HG02943 (cell line): ENCODE measurements at regions not wholly inside any gene's neighbourhood (a gene's known extent, or its start where the extent isn't known, plus 50 kb on each side); places are given as distances from the start of the nearest gene placed in this dataset.

ENCODE experiments used
- ATAC-seq: cut with Tn5 transposase; IDR thresholded peaks from one replicate; pipeline ENCODE4 v1.9.1; 2021; ENCODE audit warnings: mild to moderate bottlenecking, low read depth, moderate library complexity; ENCODE audit not compliant: unreplicated experiment

GRCh38 chr14:65926935-65927700, 514.6 kb downstream of the FUT8 start:
- no peak for ATAC-seq

DNA sequence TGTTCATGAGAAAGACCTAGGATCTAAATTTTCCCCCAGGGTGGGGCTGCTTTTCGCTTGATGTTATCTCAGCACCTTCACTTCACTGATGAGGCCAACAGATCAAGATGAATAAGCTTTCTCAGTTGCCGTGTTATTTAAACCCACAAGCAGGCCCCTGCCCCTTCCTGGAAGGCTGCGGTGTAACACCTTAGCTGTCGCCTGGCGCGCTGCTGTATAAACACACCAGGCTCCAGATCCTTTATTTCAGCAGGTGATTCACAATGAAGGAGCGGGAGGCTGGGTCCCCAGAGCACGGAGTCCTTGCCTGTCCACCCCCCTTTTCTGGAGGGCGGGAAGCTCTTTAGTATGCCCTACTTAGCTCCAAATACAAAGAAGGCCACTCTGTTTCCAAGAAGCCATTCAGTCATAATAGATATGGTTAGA, 515.4 kb downstream of the FUT8 start:
- no peak for ATAC-seq

- no peak for ATAC-seq
Observed at GRCh38 chr14:65928995-65929394, 516.5 kb downstream of the FUT8 start.

DNA sequence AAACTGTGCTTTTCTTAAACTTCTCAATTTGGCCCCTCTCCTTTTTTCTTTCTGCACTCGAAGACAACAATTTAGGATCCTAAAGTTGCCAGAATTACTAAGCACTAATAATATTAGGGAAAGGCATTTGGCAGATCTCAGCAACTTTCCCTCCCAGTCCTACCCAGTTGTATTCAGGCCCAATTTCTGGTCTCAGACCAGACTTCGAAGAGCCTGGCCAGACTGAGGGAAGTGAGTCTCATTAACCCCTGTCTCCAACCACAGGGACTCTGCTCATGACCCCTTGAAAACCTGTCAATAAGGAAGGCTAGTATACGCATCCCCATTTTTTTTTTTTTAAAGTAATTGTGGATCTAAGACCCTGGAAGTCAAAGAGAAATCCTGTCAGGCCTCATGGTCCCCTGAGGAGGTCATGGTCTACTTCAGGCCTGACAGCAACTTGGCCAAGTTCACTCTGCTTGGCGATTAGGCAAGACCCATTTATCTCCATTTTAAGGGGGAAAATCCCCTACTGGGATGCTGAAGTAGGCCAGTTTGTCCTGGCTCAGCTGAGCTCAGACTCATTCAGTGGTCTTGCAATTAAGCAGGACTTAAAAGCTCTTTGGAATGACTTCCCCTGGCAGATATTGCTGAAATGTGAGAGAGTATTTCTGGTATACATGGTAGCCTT, 521.0 kb downstream of the FUT8 start:
- ATAC-seq = no peak

DNA sequence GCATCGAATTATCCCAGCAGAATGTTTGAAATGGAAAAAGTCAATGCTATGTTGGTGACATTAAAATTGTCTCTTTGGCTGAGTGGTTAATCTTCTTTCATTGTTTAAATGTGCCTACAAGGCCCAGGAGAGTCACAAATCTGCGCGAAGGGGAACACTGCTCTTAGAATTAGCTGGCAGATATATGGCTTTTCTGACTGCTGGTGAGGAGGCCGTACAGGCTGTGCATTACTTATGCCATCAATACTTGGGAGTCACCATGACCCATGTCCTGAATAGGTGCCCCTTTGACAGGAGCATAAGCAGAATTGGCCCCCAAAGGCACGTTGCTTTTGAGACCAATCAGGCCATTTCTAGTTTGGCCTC, 521.5 kb downstream of the FUT8 start:
- no peak for ATAC-seq

GRCh38 chr14:65936342-65936975, 523.9 kb downstream of the FUT8 start:
- no peak for ATAC-seq

- ATAC-seq = no peak
Observed at GRCh38 chr14:65937079-65937959, 524.8 kb downstream of the FUT8 start.

GRCh38 chr14:65937960-65938316, 525.4 kb downstream of the FUT8 start:
- no peak for ATAC-seq

GRCh38 chr14:65938738-65939137, 526.2 kb downstream of the FUT8 start:
- no peak for ATAC-seq

DNA sequence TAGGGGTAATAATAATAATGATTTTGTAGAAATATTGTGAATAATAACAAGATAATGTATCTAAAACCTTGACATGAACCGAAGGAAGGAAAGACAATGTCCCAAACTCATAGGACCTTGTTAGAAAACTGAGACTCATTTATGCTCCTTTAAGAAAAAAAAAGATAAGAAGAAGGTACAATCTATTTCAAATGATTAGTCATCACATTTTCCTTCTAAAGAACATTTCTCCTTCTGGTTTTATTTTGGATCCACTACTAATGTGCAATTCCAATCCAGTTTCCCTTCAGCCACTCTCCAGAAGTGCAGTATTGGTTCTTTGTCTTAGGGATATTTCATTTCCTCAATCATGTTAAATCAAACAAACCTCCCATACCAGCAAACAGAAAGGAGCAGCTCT, 526.7 kb downstream of the FUT8 start:
- no peak for ATAC-seq

GRCh38 chr14:65940056-65940735, 527.7 kb downstream of the FUT8 start:
- no peak for ATAC-seq

- ATAC-seq = no peak
Observed at GRCh38 chr14:65941091-65941490, 528.6 kb downstream of the FUT8 start.

DNA sequence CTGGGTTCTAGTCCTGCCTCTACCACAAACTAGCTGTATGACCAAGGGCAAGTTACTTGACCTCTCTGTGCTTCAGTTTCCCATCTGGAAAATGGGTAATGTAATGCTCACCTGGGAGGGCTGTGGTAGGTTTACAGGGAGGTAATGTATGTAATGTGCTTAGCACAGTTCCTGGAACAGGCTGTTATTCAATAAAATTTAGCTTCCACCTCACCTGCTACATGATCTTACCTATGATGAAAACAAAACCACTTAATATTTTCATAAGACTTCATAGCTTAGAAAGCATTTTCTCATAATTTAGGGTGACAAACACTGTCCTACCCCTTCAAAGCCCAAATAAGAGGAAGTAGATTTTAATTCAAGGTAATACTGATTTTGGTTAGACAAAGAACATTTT, 530.6 kb downstream of the FUT8 start:
- no peak for ATAC-seq

DNA sequence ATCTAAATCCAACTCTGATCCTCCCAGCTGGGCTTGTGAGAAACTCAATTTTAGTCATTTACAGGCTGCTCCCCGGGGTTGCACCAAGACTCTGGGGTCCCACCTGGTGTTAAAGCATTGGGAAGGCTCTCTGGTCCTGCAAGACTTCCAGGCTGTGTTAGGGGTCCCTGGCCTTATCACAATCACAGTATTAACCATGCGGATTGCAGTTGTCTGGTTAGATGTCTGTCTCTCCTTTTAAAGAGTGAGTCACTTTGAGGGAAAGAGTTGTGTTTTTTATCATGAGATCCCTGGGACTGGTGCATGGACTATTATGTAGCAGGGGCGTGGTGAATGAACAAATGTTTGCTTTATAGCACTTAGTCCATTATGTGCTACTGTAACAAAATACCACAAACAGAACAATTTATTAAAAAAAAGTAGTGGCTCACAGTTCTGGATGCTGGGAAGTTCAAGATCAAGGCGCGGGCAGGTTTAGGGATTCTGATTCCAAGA, 531.4 kb downstream of the FUT8 start:
- no peak for ATAC-seq

DNA sequence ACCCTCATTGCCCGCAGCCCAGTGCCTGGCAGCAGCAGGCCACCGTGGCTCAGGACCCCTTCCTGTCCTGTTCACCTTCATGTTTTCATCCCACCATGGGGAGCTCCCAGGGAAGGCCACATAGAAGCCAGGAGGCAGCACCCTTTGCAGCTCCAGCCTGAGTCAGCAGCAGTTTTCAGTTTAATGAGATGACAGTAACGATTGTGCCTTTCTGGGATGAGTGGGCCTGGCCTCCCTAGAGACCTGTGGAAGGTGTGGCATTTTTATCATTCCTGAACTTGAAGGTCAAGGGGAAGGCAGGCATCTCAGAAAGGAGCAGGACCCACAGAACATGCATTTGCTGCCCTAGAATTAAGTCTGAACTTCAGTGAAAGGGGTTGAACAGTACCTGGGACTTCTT, 532.8 kb downstream of the FUT8 start:
- no peak for ATAC-seq

DNA sequence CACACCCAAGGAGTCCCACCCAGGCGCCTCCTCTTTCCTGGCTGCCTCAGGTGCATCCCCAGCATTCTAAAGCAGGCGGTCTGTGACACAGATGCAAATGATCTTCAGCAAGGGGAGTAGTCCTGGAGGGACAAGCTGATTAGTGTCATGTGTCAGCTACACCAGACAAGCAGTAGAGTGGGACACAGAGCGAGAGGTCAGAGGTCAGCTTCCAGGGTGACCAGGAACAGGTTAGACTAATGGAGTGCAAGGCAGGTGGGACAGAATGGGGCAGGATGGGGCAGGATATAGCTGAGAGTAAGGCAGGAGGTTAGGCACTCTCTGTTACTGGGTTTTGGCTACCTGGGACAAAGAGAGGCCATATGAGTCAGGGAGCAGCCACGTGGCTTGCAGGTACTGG, 534.0 kb downstream of the FUT8 start:
- ATAC-seq = no peak

- ATAC-seq = no peak
Observed at GRCh38 chr14:65948302-65948701, 535.8 kb downstream of the FUT8 start.

GRCh38 chr14:65949711-65950516, 536.3 kb upstream of the CCDC196 start:
- ATAC-seq = no peak

DNA sequence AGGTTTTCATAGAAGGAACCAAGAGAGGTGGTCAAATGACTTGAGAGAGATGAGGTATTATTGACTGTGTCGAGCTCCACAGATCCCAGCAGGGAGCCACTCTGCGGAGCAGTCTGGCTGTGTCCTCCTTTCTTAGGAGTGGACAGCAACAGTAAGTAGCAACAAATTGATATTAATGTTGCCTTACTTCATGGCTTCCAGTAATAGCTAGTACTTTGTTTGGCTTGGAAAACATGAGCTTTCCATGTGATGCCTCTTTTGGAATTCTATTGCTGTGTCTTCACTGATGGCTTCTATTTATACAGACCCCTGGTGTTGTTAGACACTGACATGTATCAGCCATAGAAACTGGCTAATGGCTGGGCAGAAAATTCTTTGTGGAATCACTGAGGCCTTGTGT, 531.2 kb upstream of the CCDC196 start:
- no peak for ATAC-seq
